GM06990 (cell line): ENCODE measurements at regions not wholly inside any gene's neighbourhood (a gene's known extent, or its start where the extent isn't known, plus 50 kb on each side); places are given as distances from the start of the nearest gene placed in this dataset.
A peak's percentile ranks its signal among the peaks of the same experiment; 100 is the strongest.
"Not testable (repeated sequence)": the region's sequence is repeated elsewhere in the genome, so short reads cannot be mapped to it uniquely, and the experiment has no call there.

Source experiments
- DNase-seq: peaks from one replicate; pipeline ENCODE4 v3.0.0-alpha.2; 2011; ENCODE audit not compliant: insufficient read length; ENCODE audit errors: extremely low read depth
- H3K27me3 ChIP-seq: replicated peaks from 2 replicates; pipeline ENCODE4 v1.6.0; 2011; ENCODE audit warnings: low read length; ENCODE audit not compliant: control insufficient read depth, insufficient read depth
- H3K36me3 ChIP-seq: 2 replicates; pipeline ENCODE4 v1.5.1; 2011; ENCODE audit warnings: low read length; ENCODE audit not compliant: control insufficient read depth, insufficient read depth
- H3K4me3 ChIP-seq: replicated peaks from 2 replicates; pipeline ENCODE4 v1.5.1; 2011; ENCODE audit warnings: low read depth, mild to moderate bottlenecking, control low read depth, low read length
- CTCF ChIP-seq: IDR thresholded peaks from 2 replicates; pipeline ENCODE4 v1.5.1; 2011; ENCODE audit warnings: low read length, control low read depth, mild to moderate bottlenecking, inconsistent platforms; ENCODE audit not compliant: insufficient read depth, poor library complexity, severe bottlenecking

GRCh38 chr13:24931450-24932251 lies 164.3 kb upstream of the PABPC3 start:
- Histone ChIP-seq H3K36me3 (no peaks in the 10 kb centered on the region), H3K27me3 (no peaks in the 10 kb centered on the region), H3K4me3 (no peak overlapping the region)
- DNase-seq = no peak
- no peak for TF ChIP-seq CTCF

GRCh38 chr13:24933106-24934023 lies 162.6 kb upstream of the PABPC3 start:
- H3K27me3 ChIP-seq, H3K4me3 ChIP-seq, DNase-seq, H3K36me3 ChIP-seq: not testable (repeated sequence)

- H3K36me3 ChIP-seq, H3K4me3 ChIP-seq, DNase-seq, H3K27me3 ChIP-seq: not testable (repeated sequence)
Observed at GRCh38 chr13:24934024-24934385, 161.9 kb upstream of the PABPC3 start.

- Histone ChIP-seq H3K36me3 (no peaks in the 10 kb centered on the region), H3K4me3 (no peak overlapping the region), H3K27me3 (no peaks in the 10 kb centered on the region)
- no peak for DNase-seq
- TF ChIP-seq CTCF = no peak
Observed at GRCh38 chr13:24938966-24939365, 157.0 kb upstream of the PABPC3 start.

GRCh38 chr13:24941023-24941713 lies 154.8 kb upstream of the PABPC3 start:
- not testable (repeated sequence) for DNase-seq, H3K36me3 ChIP-seq, H3K4me3 ChIP-seq, H3K27me3 ChIP-seq

GRCh38 chr13:24943136-24943535 lies 152.8 kb upstream of the PABPC3 start:
- DNase-seq = no peak
- no peaks in the 10 kb centered on the region for H3K27me3 ChIP-seq
- no peak for TF ChIP-seq CTCF

GRCh38 chr13:24944073-24944472 lies 151.9 kb upstream of the PABPC3 start:
- H3K4me3 ChIP-seq, H3K36me3 ChIP-seq, DNase-seq, H3K27me3 ChIP-seq: not testable (repeated sequence)

More at GRCh38 chr13:24943136-24943535, 152.8 kb upstream of the PABPC3 start:
- Histone ChIP-seq H3K4me3 (no peak overlapping the region), H3K36me3 (no peaks in the 10 kb centered on the region)

- DNase-seq, H3K4me3 ChIP-seq, H3K36me3 ChIP-seq, H3K27me3 ChIP-seq: not testable (repeated sequence)
Observed at GRCh38 chr13:24948977-24949376, 147.0 kb upstream of the PABPC3 start.

- not testable (repeated sequence) for H3K4me3 ChIP-seq, DNase-seq, H3K36me3 ChIP-seq, H3K27me3 ChIP-seq
Observed at GRCh38 chr13:24950611-24951010, 145.3 kb upstream of the PABPC3 start.

GRCh38 chr13:24967970-24968369 lies 128.0 kb upstream of the PABPC3 start:
- not testable (repeated sequence) for H3K27me3 ChIP-seq
- H3K4me3 ChIP-seq = peak overlapping the region; percentile 43

More at GRCh38 chr13:24967970-24968369, 128.0 kb upstream of the PABPC3 start:
- not testable (repeated sequence) for DNase-seq, H3K36me3 ChIP-seq
